Small intestine (tissue), 7 donors: ENCODE measurements at regions not wholly inside any gene's neighbourhood (a gene's known extent, or its start where the extent isn't known, plus 50 kb on each side); places are given as distances from the start of the nearest gene placed in this dataset.

ENCODE experiments used
- DNase-seq, 2 donors: peaks; one replicate each; pipeline versions ENCODE4 v3.0.0 to v3.0.0-alpha.2; 2013
- FAIRE-seq: peaks from 2 replicates; lab custom pipeline; 2012; peaks lifted over from hg19 to GRCh38; lab: Jason Lieb, UNC
- H3K27ac ChIP-seq, 3 donors: one replicate each; pipeline ENCODE4 v1.5.1; 2013; ENCODE audit warnings: low read length in 2 of 3, mild to moderate bottlenecking in 2 of 3, control low read depth in 1 of 3, inconsistent platforms in 1 of 3, low read depth in 1 of 3, moderate library complexity in 1 of 3
- H3K27me3 ChIP-seq, 3 donors: one replicate each; pipeline ENCODE4 v1.6.1; 2013; ENCODE audit warnings: low read length in 3 of 3, inconsistent platforms in 1 of 3; ENCODE audit not compliant: control insufficient read depth in 3 of 3, insufficient read depth in 3 of 3
- H3K36me3 ChIP-seq, 3 donors: one replicate each; pipeline ENCODE4 v1.6.1; 2013; ENCODE audit warnings: low read length in 3 of 3, inconsistent platforms in 1 of 3, low read depth in 1 of 3, mild to moderate bottlenecking in 1 of 3, moderate library complexity in 1 of 3; ENCODE audit not compliant: control insufficient read depth in 3 of 3, insufficient read depth in 2 of 3
- H3K4me1 ChIP-seq, 3 donors: one replicate each; pipeline ENCODE4 v1.6.1; 2013; ENCODE audit warnings: low read length in 2 of 3, inconsistent platforms in 1 of 3, low read depth in 1 of 3, mild to moderate bottlenecking in 1 of 3, moderate library complexity in 1 of 3; ENCODE audit not compliant: control insufficient read depth in 3 of 3, insufficient read depth in 2 of 3
- H3K4me3 ChIP-seq, 3 donors: one replicate each; pipeline ENCODE4 v1.5.1; 2013; ENCODE audit warnings: low read length in 3 of 3, control low read depth in 1 of 3, inconsistent platforms in 1 of 3, low read depth in 1 of 3, mild to moderate bottlenecking in 1 of 3, moderate library complexity in 1 of 3
- H3K9me3 ChIP-seq, 2 donors: one replicate each; pipeline ENCODE4 v1.6.1; 2013; ENCODE audit warnings: low read depth in 1 of 2, low read length in 1 of 2; ENCODE audit not compliant: control insufficient read depth in 2 of 2, insufficient read depth in 1 of 2
- WGBS, 3 donors: extraction: QIAGEN DNeasy Blood & Tissue Kit; methylation state at CpG; one replicate each; pipeline ENCODE4 v1.1.7; 2013; 5-methylcytosine and 5-hydroxymethylcytosine counted together
- donor health status: healthy with polysubstance abuse.
- donor health status: control.
- donor health status: control.
- donor health status: Bipolar disorder and iron deficiency.
- donor health status: healthy.

- no peak for DNase-seq
- Histone ChIP-seq H3K4me1 (no peaks in the 10 kb centered on the region), H3K36me3 (no peaks in the 10 kb centered on the region), H3K27ac (no peak overlapping the region), H3K27me3 (no peaks in the 10 kb centered on the region), H3K9me3 (no peaks in the 10 kb centered on the region), H3K4me3 (no peak overlapping the region)
- WGBS, 3 donors: 82 to 93% (median 90%) methylated on average over 5 of the region's 5 CpGs
- FAIRE-seq: no peak
These were observed 282.4 kb upstream of the NEGR1 start for GRCh38 chr1:72564749-72565148.

DNA sequence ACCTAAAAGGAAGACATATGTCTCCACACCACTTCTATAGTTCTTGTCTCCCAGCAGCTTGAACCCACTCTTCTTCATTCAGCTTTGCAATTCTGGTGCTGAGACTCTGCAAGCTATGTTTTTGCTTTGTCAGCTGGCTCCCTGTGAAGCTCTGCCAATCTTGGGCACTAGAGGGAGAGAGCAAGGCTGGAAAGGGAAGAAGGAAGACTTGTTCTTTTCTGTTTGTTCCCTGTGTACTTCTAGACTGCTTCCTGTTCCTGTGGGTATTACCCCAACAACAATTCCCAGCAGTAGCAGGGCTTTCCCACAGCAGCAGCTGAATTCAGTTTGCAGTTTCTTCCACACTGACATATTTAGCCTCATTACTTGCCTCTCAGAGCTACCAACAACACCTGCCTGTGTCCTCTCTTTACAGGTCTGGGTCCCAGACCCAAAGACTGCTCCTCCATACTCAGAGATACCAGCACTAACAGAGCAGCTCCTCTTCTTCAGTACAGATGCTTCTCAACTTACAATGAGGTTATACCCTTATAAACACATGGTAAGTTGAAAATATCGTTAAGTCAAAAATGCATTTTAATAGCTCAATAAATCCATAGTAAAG lies 275.2 kb upstream of the NEGR1 start:
- H3K4me1 ChIP-seq: no peaks in the 10 kb centered on the region
- H3K27ac ChIP-seq: no peak overlapping the region
- no peaks in the 10 kb centered on the region for H3K27me3 ChIP-seq
- H3K9me3 ChIP-seq: no peaks in the 10 kb centered on the region
- no peak overlapping the region for H3K4me3 ChIP-seq
- FAIRE-seq (no peak), DNase-seq (peak in 1 of 2 donors; percentile 3)
- H3K36me3 ChIP-seq: no peaks in the 10 kb centered on the region
- 80 to 87% (median 85%) methylated on average over 1 of the region's 1 CpG for WGBS, 3 donors

DNA sequence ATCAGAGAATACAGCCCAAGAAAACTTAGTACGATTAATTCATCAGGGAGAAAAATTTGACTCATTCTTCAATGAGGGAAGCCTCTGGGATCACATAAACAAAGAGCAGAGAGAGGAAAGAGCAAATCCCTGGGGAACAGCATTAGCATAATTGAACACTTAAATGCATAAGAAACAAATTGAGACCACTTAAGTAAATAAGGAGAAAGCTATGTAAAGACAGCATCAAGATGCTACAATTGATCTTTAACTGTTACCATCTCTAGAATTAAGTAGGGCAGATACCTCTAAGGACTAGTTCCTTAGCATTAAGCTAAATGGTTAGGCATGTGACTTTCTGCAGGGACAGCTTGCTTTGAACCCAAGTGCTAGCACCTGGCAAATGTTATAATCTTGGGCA lies 265.1 kb upstream of the NEGR1 start:
- H3K9me3 ChIP-seq: no peaks in the 10 kb centered on the region
- no peak for DNase-seq
- no peak for FAIRE-seq
- H3K27me3 ChIP-seq: no peaks in the 10 kb centered on the region
- H3K27ac ChIP-seq: no peak overlapping the region
- no peaks in the 10 kb centered on the region for H3K4me1 ChIP-seq
- 61 to 66% (median 63%) methylated on average over 1 of the region's 1 CpG for WGBS, 3 donors
- H3K4me3 ChIP-seq: no peak overlapping the region
- no peaks in the 10 kb centered on the region for H3K36me3 ChIP-seq

DNA sequence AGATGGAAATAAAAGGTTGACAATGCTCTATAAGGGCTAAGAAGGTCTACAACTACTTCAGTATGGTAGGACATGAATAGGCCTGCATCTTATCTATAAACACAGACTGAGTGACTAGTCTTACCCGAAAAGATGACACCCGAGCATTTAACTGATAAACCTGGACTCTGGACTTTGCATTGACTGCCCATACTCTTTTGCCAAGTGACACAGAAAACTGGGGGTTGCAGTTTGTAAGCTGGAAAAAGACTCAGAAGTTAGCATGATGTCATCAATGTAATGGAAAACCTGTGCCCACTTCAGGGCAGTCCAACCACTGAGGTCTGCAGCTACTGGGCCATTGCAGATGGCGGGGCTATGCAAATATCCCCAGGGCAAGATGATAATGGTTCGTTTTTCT lies 258.3 kb upstream of the NEGR1 start:
- 45 to 70% (median 54%) methylated on average over 4 of the region's 4 CpGs for WGBS, 3 donors
- Histone ChIP-seq H3K36me3 (no peaks in the 10 kb centered on the region), H3K9me3 (no peaks in the 10 kb centered on the region), H3K27ac (no peak overlapping the region), H3K4me3 (no peak overlapping the region), H3K4me1 (no peaks in the 10 kb centered on the region), H3K27me3 (no peaks in the 10 kb centered on the region)
- FAIRE-seq: no peak
- DNase-seq: no peak

DNA sequence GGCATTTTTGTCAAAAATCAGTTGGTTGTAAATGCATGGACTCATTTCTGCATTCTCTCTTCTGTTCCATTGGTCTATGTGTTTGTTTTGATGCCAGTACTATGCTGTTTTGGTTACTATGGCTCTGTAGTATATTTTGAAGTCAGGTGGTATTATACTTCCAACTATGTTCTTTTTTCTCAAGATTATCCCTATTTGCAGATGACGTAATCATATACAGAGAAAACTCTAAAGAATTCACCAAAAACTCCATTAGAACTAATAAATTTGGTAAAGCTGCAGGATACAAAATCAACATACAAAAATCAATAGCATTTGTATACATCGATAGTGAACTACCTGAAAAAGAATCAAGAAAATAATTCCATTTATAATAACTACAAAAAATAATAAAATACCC lies 253.1 kb upstream of the NEGR1 start:
- H3K36me3 ChIP-seq: no peaks in the 10 kb centered on the region
- FAIRE-seq: no peak
- 84 to 95% (median 87%) methylated on average over 2 of the region's 2 CpGs for WGBS, 3 donors

GRCh38 chr1:72530646-72531045 lies 248.3 kb upstream of the NEGR1 start:
- H3K27ac ChIP-seq: no peak overlapping the region
- no peak for DNase-seq
- 83 to 98% (median 91%) methylated on average over 1 of the region's 1 CpG for WGBS, 3 donors

More for the DNA sequence above, 253.1 kb upstream of the NEGR1 start:
- no peak overlapping the region for H3K27ac ChIP-seq
- H3K27me3 ChIP-seq: no peaks in the 10 kb centered on the region
- H3K4me3 ChIP-seq: no peak overlapping the region
- no peak for DNase-seq
- no peaks in the 10 kb centered on the region for H3K9me3 ChIP-seq
- no peaks in the 10 kb centered on the region for H3K4me1 ChIP-seq

GRCh38 chr1:72526926-72527325 lies 244.6 kb upstream of the NEGR1 start:
- Histone ChIP-seq H3K27me3 (no peaks in the 10 kb centered on the region), H3K27ac (no peak overlapping the region), H3K9me3 (no peaks in the 10 kb centered on the region), H3K36me3 (no peaks in the 10 kb centered on the region), H3K4me1 (no peaks in the 10 kb centered on the region), H3K4me3 (no peak overlapping the region)
- 89 to 94% (median 90%) methylated on average over 4 of the region's 4 CpGs for WGBS, 3 donors
- FAIRE-seq (no peak), DNase-seq (no peak)

More at GRCh38 chr1:72530646-72531045, 248.3 kb upstream of the NEGR1 start:
- no peak overlapping the region for H3K4me3 ChIP-seq
- H3K27me3 ChIP-seq: no peaks in the 10 kb centered on the region
- H3K9me3 ChIP-seq: no peaks in the 10 kb centered on the region
- FAIRE-seq: no peak
- H3K36me3 ChIP-seq: no peaks in the 10 kb centered on the region
- H3K4me1 ChIP-seq: no peaks in the 10 kb centered on the region

DNA sequence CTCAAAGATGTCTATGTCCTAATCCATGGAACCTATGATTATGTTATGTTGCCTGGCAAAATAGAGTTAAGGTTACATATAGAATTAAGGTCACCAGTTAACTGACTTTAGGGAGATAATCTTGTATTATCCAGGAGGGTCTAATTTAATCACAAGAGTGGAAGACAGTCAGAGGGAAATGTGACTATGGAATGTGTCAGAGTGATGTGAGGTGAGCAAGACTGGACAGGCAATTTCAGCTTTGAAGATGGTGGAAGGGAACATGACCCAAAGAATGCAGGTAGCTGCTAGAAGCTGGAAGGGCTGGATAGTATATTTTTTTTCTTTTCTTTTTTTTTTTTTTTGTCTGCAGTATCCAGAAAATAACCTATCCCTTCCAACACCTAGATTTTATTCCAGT lies 241.7 kb upstream of the NEGR1 start:
- FAIRE-seq: no peak
- H3K9me3 ChIP-seq: no peaks in the 10 kb centered on the region

GRCh38 chr1:72521659-72522058 lies 239.3 kb upstream of the NEGR1 start:
- DNase-seq (no peak), FAIRE-seq (no peak)
- Histone ChIP-seq H3K4me1 (no peaks in the 10 kb centered on the region), H3K36me3 (no peaks in the 10 kb centered on the region), H3K9me3 (no peaks in the 10 kb centered on the region), H3K27ac (no peak overlapping the region), H3K4me3 (no peak overlapping the region), H3K27me3 (no peaks in the 10 kb centered on the region)
- WGBS, 3 donors: 48 to 82% (median 62%) methylated on average over 2 of the region's 2 CpGs

More for the DNA sequence above, 241.7 kb upstream of the NEGR1 start:
- no peaks in the 10 kb centered on the region for H3K4me1 ChIP-seq
- no peak overlapping the region for H3K4me3 ChIP-seq
- no peaks in the 10 kb centered on the region for H3K27me3 ChIP-seq
- no peaks in the 10 kb centered on the region for H3K36me3 ChIP-seq
- no peak overlapping the region for H3K27ac ChIP-seq
- DNase-seq: no peak
